ENCODE measurements at regions not wholly inside any gene's neighbourhood (a gene's known extent, or its start where the extent isn't known, plus 50 kb on each side); places are given as distances from the start of the nearest gene placed in this dataset.

- Histone ChIP-seq H3K4me1 (peaks cover 13% of the 10 kb centered on the region), H3K4me2 (no peak overlapping the region), H3K36me3 (no peaks in the 10 kb centered on the region), H3F3A (ENCODE audit: low read depth) (peaks cover 9% of the 10 kb centered on the region), H4K20me1 (ENCODE audit: low read depth) (no peaks in the 10 kb centered on the region), H2AFZ (replicated peaks) (no peak overlapping the region), H3K9ac (no peak overlapping the region), H3K4me3 (no peak overlapping the region), H3K27me3 (no peaks in the 10 kb centered on the region), H3K27ac (no peak overlapping the region), H3K79me2 (ENCODE audit: low read depth) (no peaks in the 10 kb centered on the region), H3K9me3 (ENCODE audit: low read depth) (no peaks in the 10 kb centered on the region)
- Mint-ChIP-seq H3K36me3 (no peaks in the 10 kb centered on the region), H3K4me3 (no peak overlapping the region), H3K27me3 (ENCODE audit: insufficient read depth, low read depth) (peaks cover 7% of the 10 kb centered on the region), H3K4me1 (peaks cover 6% of the 10 kb centered on the region), H3K9me3 (peaks cover under 1% of the 10 kb centered on the region), H3K27ac (no peak overlapping the region)
- DNase-seq (ENCODE audit: low spot score) = no peak
- TF ChIP-seq EZH2 (IDR thresholded peaks at IDR 0.05) = no peak
- TF ChIP-seq CTCF (IDR thresholded peaks at IDR 0.05) = no peak
- no peak for TF ChIP-seq EZH2phosphoT487 (IDR thresholded peaks at IDR 0.05)
Observed at GRCh38 chr4:183390374-183390773, 54.1 kb upstream of the CDKN2AIP start.

DNA sequence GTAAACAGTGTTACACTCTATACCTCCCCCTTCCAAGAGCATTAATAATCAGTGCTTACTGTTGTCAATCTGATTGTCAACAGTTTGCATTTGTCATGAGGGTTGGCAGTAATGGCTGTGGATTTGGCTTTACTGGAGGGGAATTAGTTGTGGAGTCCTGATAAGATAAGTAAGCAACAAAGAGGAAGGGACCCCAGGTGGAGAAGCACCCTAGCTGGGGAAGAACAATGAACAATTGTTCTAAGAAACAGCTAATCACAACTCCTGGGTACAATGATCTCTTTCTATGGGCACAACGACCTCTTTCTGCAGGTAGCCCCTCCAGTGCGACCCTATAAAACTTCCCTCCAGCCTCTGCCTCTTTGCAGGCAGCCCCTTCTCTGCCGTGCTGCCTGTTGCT is 53.2 kb upstream of the CDKN2AIP start:
- Mint-ChIP-seq H3K4me3 (no peak overlapping the region), H3K27me3 (ENCODE audit: insufficient read depth, low read depth) (peaks cover 7% of the 10 kb centered on the region)

GRCh38 chr4:183392377-183392776 is 52.1 kb upstream of the CDKN2AIP start:
- Histone ChIP-seq H3K27me3 (no peaks in the 10 kb centered on the region), H3K4me1 (peaks cover 13% of the 10 kb centered on the region), H3K4me2 (no peak overlapping the region), H3K9me3 (ENCODE audit: low read depth) (no peaks in the 10 kb centered on the region), H3K9ac (no peak overlapping the region), H3K36me3 (no peaks in the 10 kb centered on the region), H3K27ac (no peak overlapping the region), H3F3A (ENCODE audit: low read depth) (peaks cover 9% of the 10 kb centered on the region), H2AFZ (replicated peaks) (no peak overlapping the region), H4K20me1 (ENCODE audit: low read depth) (no peaks in the 10 kb centered on the region), H3K79me2 (ENCODE audit: low read depth) (no peaks in the 10 kb centered on the region), H3K4me3 (no peak overlapping the region)
- DNase-seq (ENCODE audit: low spot score) = no peak
- Mint-ChIP-seq H3K27ac (no peak overlapping the region), H3K4me1 (peaks cover 6% of the 10 kb centered on the region), H3K9me3 (no peaks in the 10 kb centered on the region), H3K27me3 (ENCODE audit: insufficient read depth, low read depth) (peaks cover 7% of the 10 kb centered on the region), H3K4me3 (no peak overlapping the region), H3K36me3 (no peaks in the 10 kb centered on the region)
- no peak for TF ChIP-seq EZH2 (IDR thresholded peaks at IDR 0.05)
- TF ChIP-seq CTCF (IDR thresholded peaks at IDR 0.05) = no peak
- TF ChIP-seq EZH2phosphoT487 (IDR thresholded peaks at IDR 0.05) = no peak

More for the DNA sequence above, 53.2 kb upstream of the CDKN2AIP start:
- Histone ChIP-seq H4K20me1 (ENCODE audit: low read depth) (no peaks in the 10 kb centered on the region), H2AFZ (replicated peaks) (no peak overlapping the region), H3K4me2 (peak overlapping the region; percentile 51), H3K4me1 (peaks cover 13% of the 10 kb centered on the region), H3F3A (ENCODE audit: low read depth) (peaks cover 9% of the 10 kb centered on the region), H3K9ac (no peak overlapping the region), H3K79me2 (ENCODE audit: low read depth) (no peaks in the 10 kb centered on the region), H3K27me3 (no peaks in the 10 kb centered on the region), H3K27ac (no peak overlapping the region), H3K4me3 (no peak overlapping the region), H3K9me3 (ENCODE audit: low read depth) (no peaks in the 10 kb centered on the region), H3K36me3 (no peaks in the 10 kb centered on the region)
- Mint-ChIP-seq H3K36me3 (no peaks in the 10 kb centered on the region), H3K27ac (no peak overlapping the region), H3K4me1 (peaks cover 6% of the 10 kb centered on the region), H3K9me3 (no peaks in the 10 kb centered on the region)
- DNase-seq (ENCODE audit: low spot score) = no peak
- TF ChIP-seq CTCF (IDR thresholded peaks at IDR 0.05) (no peak), EZH2phosphoT487 (IDR thresholded peaks at IDR 0.05) (no peak), EZH2 (IDR thresholded peaks at IDR 0.05) (no peak)

Measured in neural progenitor cell (in vitro differentiated cells).